ENCODE measurements at regions not wholly inside any gene's neighbourhood (a gene's known extent, or its start where the extent isn't known, plus 50 kb on each side); places are given as distances from the start of the nearest gene placed in this dataset.

DNA sequence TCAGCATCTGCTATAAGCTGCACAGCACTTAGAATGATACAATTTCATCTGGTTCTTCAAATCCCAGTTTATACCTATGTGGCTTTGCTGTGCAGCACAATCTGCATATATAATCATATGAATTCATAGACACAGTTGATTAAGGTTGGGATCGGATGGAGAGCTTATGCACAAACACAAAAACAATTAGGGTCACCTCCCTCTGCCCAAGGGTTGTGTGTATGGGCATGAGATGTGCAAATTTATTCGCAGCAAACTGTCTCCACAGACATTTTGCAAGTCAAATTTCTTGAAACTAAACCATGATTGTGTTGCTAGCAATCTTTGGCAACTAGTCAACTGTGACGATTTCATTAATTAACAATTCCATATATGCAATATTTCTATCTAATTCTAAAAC lies 955.7 kb downstream of the SORCS3 start:
- TF ChIP-seq EZH2 (IDR thresholded peaks at IDR 0.05; ENCODE audit: low read depth, unreplicated experiment): no peak
- TF ChIP-seq, protein P1, sequence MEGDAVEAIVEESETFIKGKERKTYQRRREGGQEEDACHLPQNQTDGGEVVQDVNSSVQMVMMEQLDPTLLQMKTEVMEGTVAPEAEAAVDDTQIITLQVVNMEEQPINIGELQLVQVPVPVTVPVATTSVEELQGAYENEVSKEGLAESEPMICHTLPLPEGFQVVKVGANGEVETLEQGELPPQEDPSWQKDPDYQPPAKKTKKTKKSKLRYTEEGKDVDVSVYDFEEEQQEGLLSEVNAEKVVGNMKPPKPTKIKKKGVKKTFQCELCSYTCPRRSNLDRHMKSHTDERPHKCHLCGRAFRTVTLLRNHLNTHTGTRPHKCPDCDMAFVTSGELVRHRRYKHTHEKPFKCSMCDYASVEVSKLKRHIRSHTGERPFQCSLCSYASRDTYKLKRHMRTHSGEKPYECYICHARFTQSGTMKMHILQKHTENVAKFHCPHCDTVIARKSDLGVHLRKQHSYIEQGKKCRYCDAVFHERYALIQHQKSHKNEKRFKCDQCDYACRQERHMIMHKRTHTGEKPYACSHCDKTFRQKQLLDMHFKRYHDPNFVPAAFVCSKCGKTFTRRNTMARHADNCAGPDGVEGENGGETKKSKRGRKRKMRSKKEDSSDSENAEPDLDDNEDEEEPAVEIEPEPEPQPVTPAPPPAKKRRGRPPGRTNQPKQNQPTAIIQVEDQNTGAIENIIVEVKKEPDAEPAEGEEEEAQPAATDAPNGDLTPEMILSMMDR (conservative IDR thresholded peaks at IDR 0.05; ENCODE audit: low read depth in 2 of 2): no peak
- TF ChIP-seq CREB1 (CRISPR knock-in tag; IDR thresholded peaks at IDR 0.05; ENCODE audit: low read depth): no peak
- no peak for TF ChIP-seq POLR2AphosphoS5 (IDR thresholded peaks at IDR 0.05; ENCODE audit: low read depth)
- TF ChIP-seq EZH2phosphoT487 (IDR thresholded peaks at IDR 0.05; ENCODE audit: unreplicated experiment): no peak
- no peak for TF ChIP-seq STAT1 (IDR thresholded peaks at IDR 0.05; ENCODE audit: unreplicated experiment)
- TF ChIP-seq, protein P2, sequence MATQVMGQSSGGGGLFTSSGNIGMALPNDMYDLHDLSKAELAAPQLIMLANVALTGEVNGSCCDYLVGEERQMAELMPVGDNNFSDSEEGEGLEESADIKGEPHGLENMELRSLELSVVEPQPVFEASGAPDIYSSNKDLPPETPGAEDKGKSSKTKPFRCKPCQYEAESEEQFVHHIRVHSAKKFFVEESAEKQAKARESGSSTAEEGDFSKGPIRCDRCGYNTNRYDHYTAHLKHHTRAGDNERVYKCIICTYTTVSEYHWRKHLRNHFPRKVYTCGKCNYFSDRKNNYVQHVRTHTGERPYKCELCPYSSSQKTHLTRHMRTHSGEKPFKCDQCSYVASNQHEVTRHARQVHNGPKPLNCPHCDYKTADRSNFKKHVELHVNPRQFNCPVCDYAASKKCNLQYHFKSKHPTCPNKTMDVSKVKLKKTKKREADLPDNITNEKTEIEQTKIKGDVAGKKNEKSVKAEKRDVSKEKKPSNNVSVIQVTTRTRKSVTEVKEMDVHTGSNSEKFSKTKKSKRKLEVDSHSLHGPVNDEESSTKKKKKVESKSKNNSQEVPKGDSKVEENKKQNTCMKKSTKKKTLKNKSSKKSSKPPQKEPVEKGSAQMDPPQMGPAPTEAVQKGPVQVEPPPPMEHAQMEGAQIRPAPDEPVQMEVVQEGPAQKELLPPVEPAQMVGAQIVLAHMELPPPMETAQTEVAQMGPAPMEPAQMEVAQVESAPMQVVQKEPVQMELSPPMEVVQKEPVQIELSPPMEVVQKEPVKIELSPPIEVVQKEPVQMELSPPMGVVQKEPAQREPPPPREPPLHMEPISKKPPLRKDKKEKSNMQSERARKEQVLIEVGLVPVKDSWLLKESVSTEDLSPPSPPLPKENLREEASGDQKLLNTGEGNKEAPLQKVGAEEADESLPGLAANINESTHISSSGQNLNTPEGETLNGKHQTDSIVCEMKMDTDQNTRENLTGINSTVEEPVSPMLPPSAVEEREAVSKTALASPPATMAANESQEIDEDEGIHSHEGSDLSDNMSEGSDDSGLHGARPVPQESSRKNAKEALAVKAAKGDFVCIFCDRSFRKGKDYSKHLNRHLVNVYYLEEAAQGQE (IDR thresholded peaks at IDR 0.05; ENCODE audit: unreplicated experiment): no peak
- no peak for TF ChIP-seq JUNB (IDR thresholded peaks at IDR 0.05; ENCODE audit: unreplicated experiment)
- TF ChIP-seq, protein P3, sequence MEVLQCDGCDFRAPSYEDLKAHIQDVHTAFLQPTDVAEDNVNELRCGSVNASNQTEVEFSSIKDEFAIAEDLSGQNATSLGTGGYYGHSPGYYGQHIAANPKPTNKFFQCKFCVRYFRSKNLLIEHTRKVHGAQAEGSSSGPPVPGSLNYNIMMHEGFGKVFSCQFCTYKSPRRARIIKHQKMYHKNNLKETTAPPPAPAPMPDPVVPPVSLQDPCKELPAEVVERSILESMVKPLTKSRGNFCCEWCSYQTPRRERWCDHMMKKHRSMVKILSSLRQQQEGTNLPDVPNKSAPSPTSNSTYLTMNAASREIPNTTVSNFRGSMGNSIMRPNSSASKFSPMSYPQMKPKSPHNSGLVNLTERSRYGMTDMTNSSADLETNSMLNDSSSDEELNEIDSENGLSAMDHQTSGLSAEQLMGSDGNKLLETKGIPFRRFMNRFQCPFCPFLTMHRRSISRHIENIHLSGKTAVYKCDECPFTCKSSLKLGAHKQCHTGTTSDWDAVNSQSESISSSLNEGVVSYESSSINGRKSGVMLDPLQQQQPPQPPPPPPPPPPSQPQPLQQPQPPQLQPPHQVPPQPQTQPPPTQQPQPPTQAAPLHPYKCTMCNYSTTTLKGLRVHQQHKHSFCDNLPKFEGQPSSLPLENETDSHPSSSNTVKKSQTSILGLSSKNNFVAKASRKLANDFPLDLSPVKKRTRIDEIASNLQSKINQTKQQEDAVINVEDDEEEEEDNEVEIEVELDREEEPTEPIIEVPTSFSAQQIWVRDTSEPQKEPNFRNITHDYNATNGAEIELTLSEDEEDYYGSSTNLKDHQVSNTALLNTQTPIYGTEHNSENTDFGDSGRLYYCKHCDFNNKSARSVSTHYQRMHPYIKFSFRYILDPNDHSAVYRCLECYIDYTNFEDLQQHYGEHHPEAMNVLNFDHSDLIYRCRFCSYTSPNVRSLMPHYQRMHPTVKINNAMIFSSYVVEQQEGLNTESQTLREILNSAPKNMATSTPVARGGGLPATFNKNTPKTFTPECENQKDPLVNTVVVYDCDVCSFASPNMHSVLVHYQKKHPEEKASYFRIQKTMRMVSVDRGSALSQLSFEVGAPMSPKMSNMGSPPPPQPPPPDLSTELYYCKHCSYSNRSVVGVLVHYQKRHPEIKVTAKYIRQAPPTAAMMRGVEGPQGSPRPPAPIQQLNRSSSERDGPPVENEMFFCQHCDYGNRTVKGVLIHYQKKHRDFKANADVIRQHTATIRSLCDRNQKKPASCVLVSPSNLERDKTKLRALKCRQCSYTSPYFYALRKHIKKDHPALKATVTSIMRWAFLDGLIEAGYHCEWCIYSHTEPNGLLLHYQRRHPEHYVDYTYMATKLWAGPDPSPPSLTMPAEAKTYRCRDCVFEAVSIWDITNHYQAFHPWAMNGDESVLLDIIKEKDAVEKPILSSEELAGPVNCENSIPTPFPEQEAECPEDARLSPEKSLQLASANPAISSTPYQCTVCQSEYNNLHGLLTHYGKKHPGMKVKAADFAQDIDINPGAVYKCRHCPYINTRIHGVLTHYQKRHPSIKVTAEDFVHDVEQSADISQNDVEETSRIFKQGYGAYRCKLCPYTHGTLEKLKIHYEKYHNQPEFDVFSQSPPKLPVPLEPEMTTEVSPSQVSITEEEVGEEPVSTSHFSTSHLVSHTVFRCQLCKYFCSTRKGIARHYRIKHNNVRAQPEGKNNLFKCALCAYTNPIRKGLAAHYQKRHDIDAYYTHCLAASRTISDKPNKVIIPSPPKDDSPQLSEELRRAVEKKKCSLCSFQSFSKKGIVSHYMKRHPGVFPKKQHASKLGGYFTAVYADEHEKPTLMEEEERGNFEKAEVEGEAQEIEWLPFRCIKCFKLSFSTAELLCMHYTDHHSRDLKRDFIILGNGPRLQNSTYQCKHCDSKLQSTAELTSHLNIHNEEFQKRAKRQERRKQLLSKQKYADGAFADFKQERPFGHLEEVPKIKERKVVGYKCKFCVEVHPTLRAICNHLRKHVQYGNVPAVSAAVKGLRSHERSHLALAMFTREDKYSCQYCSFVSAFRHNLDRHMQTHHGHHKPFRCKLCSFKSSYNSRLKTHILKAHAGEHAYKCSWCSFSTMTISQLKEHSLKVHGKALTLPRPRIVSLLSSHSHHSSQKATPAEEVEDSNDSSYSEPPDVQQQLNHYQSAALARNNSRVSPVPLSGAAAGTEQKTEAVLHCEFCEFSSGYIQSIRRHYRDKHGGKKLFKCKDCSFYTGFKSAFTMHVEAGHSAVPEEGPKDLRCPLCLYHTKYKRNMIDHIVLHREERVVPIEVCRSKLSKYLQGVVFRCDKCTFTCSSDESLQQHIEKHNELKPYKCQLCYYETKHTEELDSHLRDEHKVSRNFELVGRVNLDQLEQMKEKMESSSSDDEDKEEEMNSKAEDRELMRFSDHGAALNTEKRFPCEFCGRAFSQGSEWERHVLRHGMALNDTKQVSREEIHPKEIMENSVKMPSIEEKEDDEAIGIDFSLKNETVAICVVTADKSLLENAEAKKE (CRISPR knock-in tag; IDR thresholded peaks at IDR 0.05): no peak
- TF ChIP-seq ZNF114 (CRISPR knock-in tag; IDR thresholded peaks at IDR 0.05): no peak
- TF ChIP-seq, protein P4, sequence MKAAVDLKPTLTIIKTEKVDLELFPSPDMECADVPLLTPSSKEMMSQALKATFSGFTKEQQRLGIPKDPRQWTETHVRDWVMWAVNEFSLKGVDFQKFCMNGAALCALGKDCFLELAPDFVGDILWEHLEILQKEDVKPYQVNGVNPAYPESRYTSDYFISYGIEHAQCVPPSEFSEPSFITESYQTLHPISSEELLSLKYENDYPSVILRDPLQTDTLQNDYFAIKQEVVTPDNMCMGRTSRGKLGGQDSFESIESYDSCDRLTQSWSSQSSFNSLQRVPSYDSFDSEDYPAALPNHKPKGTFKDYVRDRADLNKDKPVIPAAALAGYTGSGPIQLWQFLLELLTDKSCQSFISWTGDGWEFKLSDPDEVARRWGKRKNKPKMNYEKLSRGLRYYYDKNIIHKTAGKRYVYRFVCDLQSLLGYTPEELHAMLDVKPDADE (IDR thresholded peaks at IDR 0.05): no peak
- TF ChIP-seq ZNF331 (CRISPR knock-in tag; IDR thresholded peaks at IDR 0.05; ENCODE audit: low read depth): no peak
- no peak for TF ChIP-seq NANOG (IDR thresholded peaks at IDR 0.05; ENCODE audit: borderline replicate concordance)

All from GM23338 (cell line).